ENCODE measurements at regions not wholly inside any gene's neighbourhood (a gene's known extent, or its start where the extent isn't known, plus 50 kb on each side); places are given as distances from the start of the nearest gene placed in this dataset.

GRCh38 chr14:99099051-99099787 lies 172.8 kb downstream of the BCL11B start:
- Histone ChIP-seq H3K27ac (ENCODE audit: low read depth, low read length) (no peak overlapping the region), H3K9me3 (ENCODE audit: control insufficient read depth, insufficient read depth, low read length) (peaks cover 28% of the 10 kb centered on the region), H3K4me3 (ENCODE audit: low read depth, low read length) (no peak overlapping the region), H3K27me3 (ENCODE audit: control insufficient read depth, insufficient read depth, low read length) (no peaks in the 10 kb centered on the region)
- CTCF ChIA-PET: no interaction called here
- POLR2A ChIA-PET: no interaction called here
- DNase-seq (ENCODE audit: low read depth, low spot score): no peak
- TF ChIP-seq, protein P1, sequence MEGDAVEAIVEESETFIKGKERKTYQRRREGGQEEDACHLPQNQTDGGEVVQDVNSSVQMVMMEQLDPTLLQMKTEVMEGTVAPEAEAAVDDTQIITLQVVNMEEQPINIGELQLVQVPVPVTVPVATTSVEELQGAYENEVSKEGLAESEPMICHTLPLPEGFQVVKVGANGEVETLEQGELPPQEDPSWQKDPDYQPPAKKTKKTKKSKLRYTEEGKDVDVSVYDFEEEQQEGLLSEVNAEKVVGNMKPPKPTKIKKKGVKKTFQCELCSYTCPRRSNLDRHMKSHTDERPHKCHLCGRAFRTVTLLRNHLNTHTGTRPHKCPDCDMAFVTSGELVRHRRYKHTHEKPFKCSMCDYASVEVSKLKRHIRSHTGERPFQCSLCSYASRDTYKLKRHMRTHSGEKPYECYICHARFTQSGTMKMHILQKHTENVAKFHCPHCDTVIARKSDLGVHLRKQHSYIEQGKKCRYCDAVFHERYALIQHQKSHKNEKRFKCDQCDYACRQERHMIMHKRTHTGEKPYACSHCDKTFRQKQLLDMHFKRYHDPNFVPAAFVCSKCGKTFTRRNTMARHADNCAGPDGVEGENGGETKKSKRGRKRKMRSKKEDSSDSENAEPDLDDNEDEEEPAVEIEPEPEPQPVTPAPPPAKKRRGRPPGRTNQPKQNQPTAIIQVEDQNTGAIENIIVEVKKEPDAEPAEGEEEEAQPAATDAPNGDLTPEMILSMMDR (IDR thresholded peaks at IDR 0.05; ENCODE audit: low read depth, low read length): no peak

GRCh38 chr14:99100497-99101270 lies 171.3 kb downstream of the BCL11B start:
- TF ChIP-seq, protein P1 (IDR thresholded peaks at IDR 0.05; ENCODE audit: low read depth, low read length): no peak
- Histone ChIP-seq H3K9me3 (ENCODE audit: control insufficient read depth, insufficient read depth, low read length) (peaks cover 24% of the 10 kb centered on the region), H3K27ac (ENCODE audit: low read depth, low read length) (no peak overlapping the region), H3K4me3 (ENCODE audit: low read depth, low read length) (no peak overlapping the region), H3K27me3 (ENCODE audit: control insufficient read depth, insufficient read depth, low read length) (no peaks in the 10 kb centered on the region)
- POLR2A ChIA-PET: no interaction called here
- CTCF ChIA-PET: no interaction called here
- no peak for DNase-seq (ENCODE audit: low read depth, low spot score)

DNA sequence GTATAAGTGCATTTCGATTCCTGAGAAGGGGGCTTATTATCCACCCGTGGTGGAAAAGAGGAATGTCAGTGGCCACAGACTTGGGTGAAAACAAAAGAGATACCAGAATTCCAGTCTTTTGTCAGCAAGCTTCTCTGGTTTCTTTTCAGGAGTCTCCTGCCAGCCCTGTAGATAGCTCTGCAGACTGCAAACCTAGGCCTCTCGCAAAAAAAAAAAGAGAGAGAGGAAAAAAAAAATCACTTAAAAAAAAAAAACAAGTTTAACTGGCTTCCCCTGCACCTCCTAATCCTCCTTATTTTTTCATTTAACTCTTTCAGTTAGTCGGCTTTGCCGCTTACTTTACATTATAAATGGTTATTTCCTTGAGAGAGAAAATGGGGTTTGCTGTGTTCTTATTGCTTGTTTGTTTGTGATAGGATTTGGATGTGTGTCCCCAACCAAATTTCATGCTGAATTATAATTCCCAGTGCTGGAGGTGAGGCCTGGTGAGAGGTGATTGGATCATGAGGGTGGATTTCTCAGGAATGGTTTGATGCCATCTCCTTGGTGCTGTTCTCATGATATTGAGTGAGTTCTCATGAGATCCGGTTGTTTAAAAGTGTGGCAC lies 170.0 kb downstream of the BCL11B start:
- TF ChIP-seq, protein P1 (IDR thresholded peaks at IDR 0.05; ENCODE audit: low read depth, low read length): no peak
- H3K27ac ChIP-seq (ENCODE audit: low read depth, low read length): no peak overlapping the region
- ChIA-PET CTCF (no interaction called here), POLR2A (no interaction called here)
- DNase-seq (ENCODE audit: low read depth, low spot score): no peak
- H3K9me3 ChIP-seq (ENCODE audit: control insufficient read depth, insufficient read depth, low read length): peaks cover 19% of the 10 kb centered on the region
- H3K27me3 ChIP-seq (ENCODE audit: control insufficient read depth, insufficient read depth, low read length): no peaks in the 10 kb centered on the region
- H3K4me3 ChIP-seq (ENCODE audit: low read depth, low read length): no peak overlapping the region

GRCh38 chr14:99116741-99117295 lies 155.2 kb downstream of the BCL11B start:
- DNase-seq (ENCODE audit: low read depth, low spot score): no peak
- CTCF ChIA-PET: no interaction called here
- Histone ChIP-seq H3K27me3 (ENCODE audit: control insufficient read depth, insufficient read depth, low read length) (no peaks in the 10 kb centered on the region), H3K4me3 (ENCODE audit: low read depth, low read length) (no peak overlapping the region), H3K27ac (ENCODE audit: low read depth, low read length) (no peak overlapping the region), H3K9me3 (ENCODE audit: control insufficient read depth, insufficient read depth, low read length) (peaks cover 21% of the 10 kb centered on the region)
- POLR2A ChIA-PET: no interaction called here
- TF ChIP-seq, protein P1 (IDR thresholded peaks at IDR 0.05; ENCODE audit: low read depth, low read length): no peak

- no peak overlapping the region for H3K27ac ChIP-seq (ENCODE audit: low read depth, low read length)
- TF ChIP-seq, protein P1 (IDR thresholded peaks at IDR 0.05; ENCODE audit: low read depth, low read length): no peak
- CTCF ChIA-PET: no interaction called here
- POLR2A ChIA-PET: no interaction called here
- no peak overlapping the region for H3K4me3 ChIP-seq (ENCODE audit: low read depth, low read length)
- no peaks in the 10 kb centered on the region for H3K27me3 ChIP-seq (ENCODE audit: control insufficient read depth, insufficient read depth, low read length)
- peaks cover 28% of the 10 kb centered on the region for H3K9me3 ChIP-seq (ENCODE audit: control insufficient read depth, insufficient read depth, low read length)
- no peak for DNase-seq (ENCODE audit: low read depth, low spot score)
These were observed 154.3 kb downstream of the BCL11B start for GRCh38 chr14:99117671-99118045.

Data from AG04450 (cell line).